DMS153 (cell line): ENCODE measurements at regions not wholly inside any gene's neighbourhood (a gene's known extent, or its start where the extent isn't known, plus 50 kb on each side); places are given as distances from the start of the nearest gene placed in this dataset.
"Not testable (repeated sequence)": the region's sequence is repeated elsewhere in the genome, so short reads cannot be mapped to it uniquely, and the experiment has no call there.

ENCODE experiments used
- DNase-seq: peaks from one replicate; lab custom pipeline; 2025; lab: John Stamatoyannopoulos, UW

GRCh38 chr5:163569284-163569683 is 63.9 kb downstream of the MAT2B start:
- no peak for DNase-seq

GRCh38 chr5:163571744-163572143 is 66.3 kb downstream of the MAT2B start:
- DNase-seq = no peak

- DNase-seq = no peak
These were observed 69.3 kb downstream of the MAT2B start for GRCh38 chr5:163574472-163575440.

GRCh38 chr5:163578652-163579051 is 73.2 kb downstream of the MAT2B start:
- DNase-seq = no peak

GRCh38 chr5:163579729-163580128 is 74.3 kb downstream of the MAT2B start:
- DNase-seq = no peak

GRCh38 chr5:163580516-163580915 is 75.1 kb downstream of the MAT2B start:
- no peak for DNase-seq

- not testable (repeated sequence) for DNase-seq
These were observed 78.2 kb downstream of the MAT2B start for GRCh38 chr5:163583491-163584153.

- no peak for DNase-seq
These were observed 79.8 kb downstream of the MAT2B start for GRCh38 chr5:163585206-163585605.

- DNase-seq = no peak
These were observed 81.1 kb downstream of the MAT2B start for GRCh38 chr5:163586531-163586956.

GRCh38 chr5:163594951-163595350 is 89.5 kb downstream of the MAT2B start:
- DNase-seq = no peak

- no peak for DNase-seq
These were observed 90.7 kb downstream of the MAT2B start for GRCh38 chr5:163595932-163596607.

- no peak for DNase-seq
These were observed 91.3 kb downstream of the MAT2B start for GRCh38 chr5:163596608-163597315.

GRCh38 chr5:163604013-163604412 is 98.6 kb downstream of the MAT2B start:
- no peak for DNase-seq

GRCh38 chr5:163607256-163607655 is 101.8 kb downstream of the MAT2B start:
- DNase-seq = no peak

- DNase-seq = no peak
These were observed 103.2 kb downstream of the MAT2B start for GRCh38 chr5:163608621-163609020.

- DNase-seq = no peak
These were observed 104.5 kb downstream of the MAT2B start for GRCh38 chr5:163609910-163610309.

- no peak for DNase-seq
These were observed 107.1 kb downstream of the MAT2B start for GRCh38 chr5:163612358-163613149.

GRCh38 chr5:163613150-163613442 is 107.7 kb downstream of the MAT2B start:
- DNase-seq = no peak

GRCh38 chr5:163614787-163615186 is 109.4 kb downstream of the MAT2B start:
- DNase-seq = no peak

GRCh38 chr5:163619273-163619934 is 114.0 kb downstream of the MAT2B start:
- no peak for DNase-seq

GRCh38 chr5:163619951-163620350 is 114.5 kb downstream of the MAT2B start:
- DNase-seq = no peak
